Glutamatergic neuron (in vitro differentiated cells): ENCODE measurements at regions not wholly inside any gene's neighbourhood (a gene's known extent, or its start where the extent isn't known, plus 50 kb on each side); places are given as distances from the start of the nearest gene placed in this dataset.
A peak's percentile ranks its signal among the peaks of the same experiment; 100 is the strongest.

Source experiments
- DNase-seq: peaks from one replicate; pipeline ENCODE4 v3.0.0; 2022
- H3K27ac Mint-ChIP-seq: one replicate; pipeline ENCODE4 v1.8.0; 2020; ENCODE audit warnings: mild to moderate bottlenecking, mixed read lengths, inconsistent platforms; ENCODE audit not compliant: unreplicated experiment
- H3K27me3 Mint-ChIP-seq: one replicate; pipeline ENCODE4 v1.8.0; 2020; ENCODE audit warnings: mild to moderate bottlenecking, moderate library complexity, mixed read lengths, inconsistent platforms; ENCODE audit not compliant: unreplicated experiment
- H3K36me3 Mint-ChIP-seq: one replicate; pipeline ENCODE4 v1.8.0; 2020; ENCODE audit warnings: mild to moderate bottlenecking, mixed read lengths, inconsistent platforms; ENCODE audit not compliant: unreplicated experiment
- H3K4me1 Mint-ChIP-seq: one replicate; pipeline ENCODE4 v1.8.0; 2020; ENCODE audit warnings: mild to moderate bottlenecking, low read depth, mixed read lengths, inconsistent platforms; ENCODE audit not compliant: unreplicated experiment
- H3K4me3 Mint-ChIP-seq: one replicate; pipeline ENCODE4 v1.8.0; 2020; ENCODE audit warnings: mild to moderate bottlenecking, mixed read lengths, inconsistent platforms; ENCODE audit not compliant: unreplicated experiment
- H3K9me3 Mint-ChIP-seq: one replicate; pipeline ENCODE4 v1.8.0; 2020; ENCODE audit warnings: mild to moderate bottlenecking, moderate library complexity, mixed read lengths, inconsistent platforms; ENCODE audit not compliant: unreplicated experiment
- TF ChIP-seq, protein P1 (sequence below): fragments of 200-600 bp; sonication (generic); IDR thresholded peaks from one replicate; pipeline ENCODE4 v1.5.0; 2021; ENCODE audit not compliant: partially characterized antibody, unreplicated experiment

DNA sequence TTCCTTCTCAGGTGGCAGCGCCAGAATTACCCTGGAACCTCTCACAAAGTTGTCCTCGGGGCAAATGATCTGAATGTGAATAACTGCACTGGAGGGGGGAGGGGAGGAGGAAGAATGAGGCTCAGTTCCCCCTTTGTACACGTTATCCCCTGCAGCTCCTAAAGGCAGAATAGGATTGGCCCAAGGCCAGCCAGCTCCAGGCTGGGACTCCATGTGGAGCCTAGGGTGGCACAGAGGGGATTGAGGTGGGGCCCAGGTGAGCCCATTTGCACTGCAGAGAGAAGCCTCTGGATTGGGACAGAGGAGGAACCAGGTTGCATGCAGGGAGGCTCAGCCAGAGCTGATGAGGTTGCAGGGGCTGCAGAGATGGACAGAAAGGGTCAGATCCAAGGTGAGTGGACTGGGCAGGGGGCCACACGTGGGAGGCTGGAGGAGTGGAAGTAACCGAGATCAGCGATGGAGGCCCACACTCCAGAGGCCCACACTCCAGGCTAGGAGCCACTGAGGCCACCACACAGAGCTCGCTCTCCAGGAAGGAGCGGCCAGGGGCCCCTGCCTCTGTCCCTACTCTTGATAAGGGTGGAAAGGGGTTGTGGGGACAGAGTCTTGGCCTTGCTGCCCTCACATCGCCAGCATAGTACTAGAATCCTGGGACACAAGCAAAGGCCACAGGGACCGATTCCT is 78.6 kb downstream of the RBFOX3 start:
- no peak overlapping the region for H3K4me3 Mint-ChIP-seq
- peaks cover 5% of the 10 kb centered on the region for H3K36me3 Mint-ChIP-seq
- TF ChIP-seq, protein P1, sequence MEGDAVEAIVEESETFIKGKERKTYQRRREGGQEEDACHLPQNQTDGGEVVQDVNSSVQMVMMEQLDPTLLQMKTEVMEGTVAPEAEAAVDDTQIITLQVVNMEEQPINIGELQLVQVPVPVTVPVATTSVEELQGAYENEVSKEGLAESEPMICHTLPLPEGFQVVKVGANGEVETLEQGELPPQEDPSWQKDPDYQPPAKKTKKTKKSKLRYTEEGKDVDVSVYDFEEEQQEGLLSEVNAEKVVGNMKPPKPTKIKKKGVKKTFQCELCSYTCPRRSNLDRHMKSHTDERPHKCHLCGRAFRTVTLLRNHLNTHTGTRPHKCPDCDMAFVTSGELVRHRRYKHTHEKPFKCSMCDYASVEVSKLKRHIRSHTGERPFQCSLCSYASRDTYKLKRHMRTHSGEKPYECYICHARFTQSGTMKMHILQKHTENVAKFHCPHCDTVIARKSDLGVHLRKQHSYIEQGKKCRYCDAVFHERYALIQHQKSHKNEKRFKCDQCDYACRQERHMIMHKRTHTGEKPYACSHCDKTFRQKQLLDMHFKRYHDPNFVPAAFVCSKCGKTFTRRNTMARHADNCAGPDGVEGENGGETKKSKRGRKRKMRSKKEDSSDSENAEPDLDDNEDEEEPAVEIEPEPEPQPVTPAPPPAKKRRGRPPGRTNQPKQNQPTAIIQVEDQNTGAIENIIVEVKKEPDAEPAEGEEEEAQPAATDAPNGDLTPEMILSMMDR: no peak
- H3K27me3 Mint-ChIP-seq: peaks cover 20% of the 10 kb centered on the region
- peaks cover 23% of the 10 kb centered on the region for H3K4me1 Mint-ChIP-seq
- DNase-seq: no peak
- no peak overlapping the region for H3K27ac Mint-ChIP-seq
- H3K9me3 Mint-ChIP-seq: peaks cover 11% of the 10 kb centered on the region

DNA sequence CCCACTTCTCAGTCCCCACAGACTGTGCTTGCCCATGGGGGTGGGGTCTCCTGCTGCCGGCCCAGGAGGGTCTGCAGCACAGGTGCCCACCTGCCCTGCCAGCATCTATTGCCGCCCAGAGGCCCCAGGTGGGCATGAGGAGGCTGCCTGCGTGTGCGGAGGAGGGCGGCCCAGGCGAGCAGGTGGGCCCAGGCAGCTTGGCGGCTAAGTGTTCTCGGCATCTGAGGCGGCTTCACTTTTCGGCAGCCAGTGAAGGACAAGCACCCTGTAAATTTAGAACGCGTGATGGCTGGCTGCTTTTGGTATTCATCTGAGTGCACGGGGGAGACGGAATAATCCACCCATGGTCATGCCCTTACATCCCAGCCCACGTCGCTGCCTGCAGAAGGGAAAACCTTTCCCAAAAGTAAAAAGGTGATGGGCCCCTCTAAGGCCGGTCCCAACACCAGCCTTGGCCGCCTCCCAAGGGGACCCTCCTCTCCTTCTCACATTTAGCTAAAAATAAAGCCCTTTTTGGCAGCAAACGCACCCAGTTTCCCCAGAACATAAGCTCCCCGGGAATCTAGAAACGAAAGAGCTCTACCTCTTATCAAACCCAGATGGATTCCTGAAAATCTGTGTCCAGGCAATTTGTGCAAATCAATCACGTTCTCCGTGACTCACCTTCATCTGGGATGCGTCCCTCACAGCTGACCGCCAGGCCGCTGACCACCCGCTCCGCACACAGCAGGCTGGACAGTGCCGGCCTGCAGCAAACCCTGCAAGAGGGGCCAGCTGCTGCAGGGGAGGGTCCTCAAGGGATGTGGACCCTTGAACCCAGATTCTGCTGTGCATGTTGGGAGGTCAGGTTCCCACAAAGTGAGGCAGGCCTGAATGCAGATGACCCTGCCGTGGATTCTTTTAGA is 79.4 kb downstream of the RBFOX3 start:
- Mint-ChIP-seq H3K9me3 (peaks cover 9% of the 10 kb centered on the region), H3K36me3 (peaks cover 5% of the 10 kb centered on the region), H3K4me3 (no peak overlapping the region), H3K4me1 (peaks cover 23% of the 10 kb centered on the region), H3K27ac (no peak overlapping the region), H3K27me3 (peaks cover 21% of the 10 kb centered on the region)
- no peak for DNase-seq
- TF ChIP-seq, protein P1: no peak

DNA sequence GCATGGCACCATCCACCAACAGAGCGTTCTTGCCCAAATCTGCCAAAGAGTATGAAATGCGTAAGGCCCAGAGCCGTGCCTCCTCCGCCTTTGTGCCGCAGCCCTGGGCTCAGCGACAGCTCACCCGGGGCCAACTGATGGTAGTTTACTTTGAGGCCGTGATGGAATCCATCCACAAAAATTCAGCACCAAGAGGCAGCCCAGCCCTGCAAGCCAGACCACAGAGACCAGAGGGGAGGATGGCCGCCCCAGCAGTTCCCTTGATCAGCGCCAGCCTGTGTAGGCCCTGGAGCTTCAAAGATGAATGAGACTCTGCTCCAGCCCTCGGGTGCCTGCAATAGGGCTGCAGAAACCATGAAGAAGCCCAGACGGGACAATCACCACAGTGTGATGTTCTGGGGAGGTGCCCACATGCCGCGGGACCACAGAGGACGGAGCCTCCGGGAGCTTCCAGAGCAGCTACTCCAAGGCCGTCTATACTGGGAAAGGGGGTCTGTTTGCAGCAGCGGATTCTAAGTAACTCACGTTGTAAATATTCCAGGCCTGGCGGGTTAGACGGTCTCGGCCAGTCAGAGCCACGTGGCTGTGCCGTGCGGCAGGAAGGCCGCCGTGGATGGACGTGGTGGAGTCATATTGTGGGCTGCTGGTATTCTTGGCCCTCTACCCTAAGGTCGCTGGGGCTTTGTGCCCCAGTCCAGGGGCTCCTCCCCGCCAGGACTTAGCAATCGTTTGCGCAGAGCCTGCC is 80.3 kb downstream of the RBFOX3 start:
- no peak overlapping the region for H3K27ac Mint-ChIP-seq

DNA sequence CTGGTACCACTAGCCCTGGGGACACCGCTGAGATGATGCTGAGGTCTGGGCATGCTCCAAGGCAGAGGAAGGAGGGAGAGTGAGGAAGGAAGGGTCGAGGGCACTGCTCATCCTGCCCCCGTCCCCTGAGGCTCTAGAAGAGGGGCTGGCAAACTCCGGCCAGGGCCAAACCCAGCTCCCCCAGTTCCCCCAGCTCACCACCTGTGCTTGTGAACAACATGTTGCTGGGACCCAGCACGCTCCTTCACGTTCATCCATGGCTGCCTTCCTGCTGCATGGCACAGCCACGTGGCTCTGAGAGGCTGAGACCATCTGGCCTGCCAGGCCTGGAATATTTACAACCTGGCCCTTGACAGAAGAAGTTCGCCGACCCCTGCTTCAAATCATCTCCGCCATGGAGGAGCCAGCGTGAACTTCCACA is 81.2 kb downstream of the RBFOX3 start:
- peaks cover 9% of the 10 kb centered on the region for H3K9me3 Mint-ChIP-seq
- TF ChIP-seq, protein P1: no peak
- no peak overlapping the region for H3K4me3 Mint-ChIP-seq
- H3K27ac Mint-ChIP-seq: no peak overlapping the region
- peaks cover 16% of the 10 kb centered on the region for H3K27me3 Mint-ChIP-seq
- peaks cover 5% of the 10 kb centered on the region for H3K36me3 Mint-ChIP-seq
- peaks cover 23% of the 10 kb centered on the region for H3K4me1 Mint-ChIP-seq
- DNase-seq: peak; percentile 15

More for the DNA sequence above, 80.3 kb downstream of the RBFOX3 start:
- Mint-ChIP-seq H3K4me1 (peaks cover 24% of the 10 kb centered on the region), H3K36me3 (peaks cover 5% of the 10 kb centered on the region), H3K27me3 (peaks cover 21% of the 10 kb centered on the region), H3K9me3 (peaks cover 9% of the 10 kb centered on the region), H3K4me3 (no peak overlapping the region)
- TF ChIP-seq, protein P1: no peak
- DNase-seq: no peak
